H9 (cell line): ENCODE measurements at regions not wholly inside any gene's neighbourhood (a gene's known extent, or its start where the extent isn't known, plus 50 kb on each side); places are given as distances from the start of the nearest gene placed in this dataset.

Source experiments
- DNase-seq: peaks from one replicate; pipeline ENCODE4 v3.0.0-alpha.2; 2017
- H2AFZ ChIP-seq: one replicate; pipeline ENCODE4 v1.6.1; 2013; ENCODE audit warnings: mild to moderate bottlenecking, low read length, control low read depth, moderate library complexity
- H2AK5ac ChIP-seq: 2 replicates; pipeline ENCODE4 v1.6.1; 2013; ENCODE audit warnings: low read length, control low read depth, mixed read lengths; ENCODE audit not compliant: insufficient read length
- H2BK120ac ChIP-seq: one replicate; pipeline ENCODE4 v1.6.1; 2013; ENCODE audit warnings: low read depth, mild to moderate bottlenecking, low read length, control low read depth, inconsistent platforms; ENCODE audit not compliant: poor library complexity, severe bottlenecking
- H2BK12ac ChIP-seq: 2 replicates; pipeline ENCODE4 v1.6.1; 2013; ENCODE audit warnings: low read length, control low read depth, mixed read lengths, low read depth; ENCODE audit not compliant: insufficient read length
- H2BK15ac ChIP-seq: 2 replicates; pipeline ENCODE4 v1.6.1; 2013; ENCODE audit warnings: low read depth, low read length, control low read depth
- H2BK20ac ChIP-seq: one replicate; pipeline ENCODE4 v1.6.1; 2013; ENCODE audit warnings: low read depth, mild to moderate bottlenecking, low read length, control low read depth, inconsistent platforms; ENCODE audit not compliant: poor library complexity, severe bottlenecking
- H2BK5ac ChIP-seq: 2 replicates; pipeline ENCODE4 v1.6.1; 2013; ENCODE audit warnings: low read length, control low read depth, mixed read lengths; ENCODE audit not compliant: insufficient read length
- H3K14ac ChIP-seq: 2 replicates; pipeline ENCODE4 v1.6.1; 2013; ENCODE audit warnings: low read length, control low read depth; ENCODE audit not compliant: insufficient read depth
- H3K18ac ChIP-seq: 2 replicates; pipeline ENCODE4 v1.6.1; 2013; ENCODE audit warnings: low read depth, mild to moderate bottlenecking, mixed read lengths, low read length, control low read depth; ENCODE audit not compliant: insufficient read length
- H3K23ac ChIP-seq: 2 replicates; pipeline ENCODE4 v1.6.1; 2013; ENCODE audit warnings: low read length, control low read depth, mixed read lengths, low read depth; ENCODE audit not compliant: insufficient read length
- H3K23me2 ChIP-seq: 2 replicates; pipeline ENCODE4 v1.6.1; 2013; ENCODE audit warnings: low read depth, mild to moderate bottlenecking, mixed read lengths, low read length, control low read depth; ENCODE audit not compliant: insufficient read length, poor library complexity, severe bottlenecking
- H3K27ac ChIP-seq: 2 replicates; pipeline ENCODE4 v1.5.1; 2013; ENCODE audit warnings: low read length, control low read depth, mixed read lengths, low read depth; ENCODE audit not compliant: insufficient read length
- H3K27me3 ChIP-seq: 2 replicates; pipeline ENCODE4 v1.6.1; 2013; ENCODE audit warnings: low read length, control low read depth, inconsistent platforms; ENCODE audit not compliant: insufficient read depth
- H3K4ac ChIP-seq: 2 replicates; pipeline ENCODE4 v1.6.1; 2013; ENCODE audit warnings: low read depth, mild to moderate bottlenecking, control low read depth, inconsistent platforms, low read length, moderate library complexity
- H3K4me1 ChIP-seq: 2 replicates; pipeline ENCODE4 v1.6.1; 2013; ENCODE audit warnings: low read length, control low read depth, inconsistent platforms; ENCODE audit not compliant: insufficient read depth
- H3K4me2 ChIP-seq: 2 replicates; pipeline ENCODE4 v1.6.1; 2013; ENCODE audit warnings: low read length, control low read depth, mixed read lengths; ENCODE audit not compliant: insufficient read length, insufficient read depth
- H3K56ac ChIP-seq: 2 replicates; pipeline ENCODE4 v1.6.1; 2013; ENCODE audit warnings: low read depth, mild to moderate bottlenecking, mixed read lengths, low read length, control low read depth; ENCODE audit not compliant: insufficient read length
- H3K79me1 ChIP-seq: 2 replicates; pipeline ENCODE4 v1.6.1; 2013; ENCODE audit warnings: low read depth, mild to moderate bottlenecking, moderate library complexity, low read length, control low read depth, inconsistent platforms; ENCODE audit not compliant: insufficient read depth, poor library complexity, severe bottlenecking
- H3K79me2 ChIP-seq: 2 replicates; pipeline ENCODE4 v1.6.1; 2013; ENCODE audit warnings: low read length, control low read depth, inconsistent platforms; ENCODE audit not compliant: insufficient read depth
- H3K9ac ChIP-seq: 2 replicates; pipeline ENCODE4 v1.6.1; 2013; ENCODE audit warnings: low read length, control low read depth, mixed read lengths; ENCODE audit not compliant: insufficient read length; ENCODE audit errors: extremely low read depth
- H3K9me3 ChIP-seq: one replicate; pipeline ENCODE4 v1.6.1; 2013; ENCODE audit warnings: low read depth, low read length, inconsistent platforms; ENCODE audit not compliant: control insufficient read depth
- H3T11ph ChIP-seq: one replicate; pipeline ENCODE4 v1.6.1; 2013; ENCODE audit warnings: mild to moderate bottlenecking, low read length, control low read depth, inconsistent platforms
- H4K20me1 ChIP-seq: one replicate; pipeline ENCODE4 v1.6.1; 2013; ENCODE audit not compliant: control insufficient read depth, insufficient read length, insufficient read depth
- H4K5ac ChIP-seq: 2 replicates; pipeline ENCODE4 v1.6.1; 2013; ENCODE audit warnings: low read depth, mild to moderate bottlenecking, mixed read lengths, low read length, control low read depth; ENCODE audit not compliant: insufficient read length
- H4K8ac ChIP-seq: replicated peaks from 2 replicates; pipeline ENCODE4 v1.6.1; 2013; ENCODE audit warnings: low read length, control low read depth, mixed read lengths, low read depth; ENCODE audit not compliant: insufficient read length
- H4K91ac ChIP-seq: 2 replicates; pipeline ENCODE4 v1.6.1; 2013; ENCODE audit warnings: low read depth, mild to moderate bottlenecking, moderate library complexity, mixed read lengths, low read length, control low read depth; ENCODE audit not compliant: insufficient read length
- H3K27ac Mint-ChIP-seq, 3 experiments: 2 replicates in 2 of 3; 3 replicates in 1 of 3; pipeline ENCODE4 v1.8.0; 2020 to 2021; ENCODE audit warnings: mixed read lengths in 3 of 3, mild to moderate bottlenecking in 1 of 3, moderate library complexity in 1 of 3
- H3K27me3 Mint-ChIP-seq: 2 replicates; pipeline ENCODE4 v1.8.0; 2021; ENCODE audit warnings: low read depth, mild to moderate bottlenecking, moderate library complexity, mixed read lengths
- H3K36me3 Mint-ChIP-seq, 3 experiments: 2 replicates in 2 of 3; 3 replicates in 1 of 3; pipeline ENCODE4 v1.8.0; 2020 to 2021; ENCODE audit warnings: low read depth in 3 of 3, mixed read lengths in 3 of 3; ENCODE audit not compliant: insufficient read depth in 1 of 3
- H3K4me1 Mint-ChIP-seq, 2 experiments: 2 replicates each; pipeline ENCODE4 v1.8.0; 2020; ENCODE audit warnings: mixed read lengths in 2 of 2
- H3K4me3 Mint-ChIP-seq, 2 experiments: 2 replicates in 1 of 2; 3 replicates in 1 of 2; pipeline ENCODE4 v1.8.0; 2020 to 2021; ENCODE audit warnings: mild to moderate bottlenecking in 2 of 2, mixed read lengths in 2 of 2, moderate library complexity in 1 of 2
- H3K9me3 Mint-ChIP-seq, 2 experiments: 2 replicates in 1 of 2; 3 replicates in 1 of 2; pipeline ENCODE4 v1.8.0; 2020; ENCODE audit warnings: mild to moderate bottlenecking in 2 of 2, mixed read lengths in 2 of 2, moderate library complexity in 1 of 2
- CTCF ChIP-seq: fragments of 200-600 bp; sonication (generic); conservative IDR thresholded peaks from 3 replicates; pipeline ENCODE4 v1.8.0; 2021; ENCODE audit warnings: antibody characterized with exemption, mild to moderate bottlenecking
- WGBS: extraction: QIAGEN DNeasy Blood & Tissue Kit; methylation state at CpG from one replicate; pipeline ENCODE4 v1.1.7; 2013; ENCODE audit warnings: missing lambda C conversion rate, low lambda C conversion rate, mixed read lengths; ENCODE audit not compliant: insufficient read length; ENCODE audit errors: extremely low coverage; 5-methylcytosine and 5-hydroxymethylcytosine counted together

GRCh38 chr20:52564594-52564993, 373.0 kb upstream of the ZFP64 start:
- Histone ChIP-seq H2BK20ac (no peak overlapping the region), H2AK5ac (no peak overlapping the region), H3K9ac (no peak overlapping the region), H2BK12ac (no peak overlapping the region), H3K79me2 (no peaks in the 10 kb centered on the region), H3K27me3 (no peaks in the 10 kb centered on the region), H4K91ac (no peak overlapping the region), H3K23ac (no peak overlapping the region), H3T11ph (no peak overlapping the region), H3K4me1 (no peaks in the 10 kb centered on the region), H3K18ac (no peak overlapping the region), H2BK15ac (no peak overlapping the region), H3K27ac (no peak overlapping the region), H2AFZ (no peak overlapping the region), H4K20me1 (no peaks in the 10 kb centered on the region), H3K23me2 (no peaks in the 10 kb centered on the region), H3K4me2 (no peak overlapping the region), H3K14ac (no peak overlapping the region), H2BK120ac (no peak overlapping the region), H3K79me1 (no peaks in the 10 kb centered on the region), H3K56ac (no peak overlapping the region), H4K5ac (no peak overlapping the region), H3K9me3 (no peaks in the 10 kb centered on the region), H4K8ac (no peak overlapping the region), H3K4ac (no peak overlapping the region), H2BK5ac (no peak overlapping the region)
- no peak for TF ChIP-seq CTCF
- Mint-ChIP-seq H3K4me1 (no peaks in the 10 kb centered on the region), H3K36me3 (no peaks in the 10 kb centered on the region), H3K27ac (no peak overlapping the region), H3K4me3 (no peak overlapping the region), H3K27me3 (no peaks in the 10 kb centered on the region), H3K9me3 (peaks cover 0 to 2% of the 10 kb centered on the region in 2 experiments; a peak in 1 of 5 replicates)
- no peak for DNase-seq
- no CpG with 5 or more reads among the region's 4 CpGs for WGBS
